HG03342 (cell line): ENCODE measurements at regions not wholly inside any gene's neighbourhood (a gene's known extent, or its start where the extent isn't known, plus 50 kb on each side); places are given as distances from the start of the nearest gene placed in this dataset.

Source experiments
- ATAC-seq: cut with Tn5 transposase; IDR thresholded peaks from one replicate; pipeline ENCODE4 v1.9.1; 2021; ENCODE audit warnings: mild to moderate bottlenecking, moderate library complexity; ENCODE audit not compliant: unreplicated experiment

DNA sequence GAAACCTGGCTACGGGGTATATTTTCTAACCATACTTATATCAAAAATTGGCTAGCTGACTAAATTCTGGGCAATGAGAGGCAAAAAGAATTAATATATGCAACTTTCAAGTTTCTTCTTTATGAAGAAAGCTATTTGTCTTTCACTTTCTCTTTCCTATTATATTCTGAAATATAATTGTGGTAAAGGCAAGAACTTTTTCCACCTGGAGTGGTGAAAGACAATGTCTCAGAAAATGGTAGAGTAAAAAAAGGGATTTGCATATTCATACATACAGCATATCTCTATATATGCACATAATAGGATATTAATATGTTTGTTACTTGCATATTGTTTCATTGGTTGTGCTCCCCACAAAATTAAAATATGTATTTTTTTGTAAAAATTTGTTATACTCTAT, 793.8 kb downstream of the PLA2G4A start:
- ATAC-seq: no peak

DNA sequence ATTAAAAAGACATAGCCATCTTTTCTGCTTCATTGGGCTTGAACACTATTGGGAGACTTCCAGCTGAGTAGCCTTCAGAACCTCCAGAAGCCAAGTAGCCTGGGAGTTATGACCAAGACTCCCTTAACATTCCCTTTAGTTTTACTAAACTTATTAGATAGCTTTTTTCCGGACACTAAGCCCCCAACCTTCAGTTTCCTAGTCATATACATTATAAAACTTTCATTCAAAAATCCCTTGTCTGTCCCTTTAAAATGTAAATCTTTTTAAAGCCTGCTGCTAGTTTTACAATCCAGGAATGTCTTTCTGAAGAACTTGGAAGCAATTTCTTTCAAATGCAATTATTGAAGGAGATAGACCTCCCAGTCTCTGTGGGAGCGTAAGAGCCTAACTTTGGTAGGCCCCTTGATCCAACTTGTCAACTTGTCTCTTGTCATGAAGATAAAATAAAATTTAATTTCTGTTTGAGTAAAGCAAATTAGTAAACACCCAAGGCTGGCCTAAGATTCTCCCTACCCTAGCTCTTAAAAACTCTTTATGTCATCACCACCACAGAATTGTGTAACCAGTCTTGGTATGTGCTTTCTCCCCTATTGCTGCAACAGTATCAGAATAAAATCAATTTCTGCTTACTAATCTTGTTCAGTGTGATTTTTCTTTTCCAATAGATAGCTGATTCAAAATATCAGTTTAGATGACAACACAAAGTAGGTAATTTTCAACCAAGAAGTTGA, 796.2 kb downstream of the PLA2G4A start:
- ATAC-seq: no peak

GRCh38 chr1:187626056-187626455, 797.3 kb downstream of the PLA2G4A start:
- ATAC-seq: no peak

DNA sequence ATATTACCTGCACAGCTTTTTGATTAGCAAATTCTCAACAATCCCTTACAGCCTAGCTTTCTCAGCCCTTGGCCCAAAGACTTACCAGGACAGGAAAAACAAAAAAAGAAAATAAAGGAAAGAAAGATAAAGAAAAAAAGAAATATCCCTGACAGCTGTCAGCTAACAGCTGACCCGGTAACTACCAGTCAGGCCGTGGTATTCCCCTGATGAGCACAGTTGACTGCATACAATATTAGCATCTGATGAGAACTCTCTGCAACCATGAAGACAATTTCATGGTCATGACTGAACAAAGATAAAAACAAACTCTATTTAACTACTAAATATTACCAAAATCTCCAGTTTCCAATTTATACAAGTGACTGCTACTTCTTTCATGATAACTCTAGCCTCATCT, 798.8 kb downstream of the PLA2G4A start:
- ATAC-seq: no peak

DNA sequence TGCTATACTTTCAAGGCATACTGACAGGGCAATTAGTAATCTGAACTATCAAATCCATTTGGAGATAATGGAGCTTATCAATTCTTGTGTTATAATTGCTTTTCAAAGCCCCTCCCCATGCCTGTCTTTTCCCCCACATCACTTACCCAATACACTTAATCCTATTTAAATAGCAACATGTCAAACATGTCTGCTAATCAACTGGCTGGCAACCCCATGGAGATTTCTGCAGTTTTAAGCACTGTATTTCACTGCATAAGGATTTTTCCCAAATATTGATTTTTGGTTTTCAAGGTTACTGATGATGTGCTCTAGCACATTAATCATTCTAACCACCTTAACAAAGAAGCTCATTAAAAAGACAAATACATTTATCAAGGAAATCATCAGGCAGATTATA, 800.3 kb downstream of the PLA2G4A start:
- ATAC-seq: no peak

- ATAC-seq: no peak
These were observed 802.1 kb downstream of the PLA2G4A start for GRCh38 chr1:187630653-187631380.

- ATAC-seq: no peak
These were observed 802.6 kb downstream of the PLA2G4A start for GRCh38 chr1:187631381-187631675.

- ATAC-seq: no peak
These were observed 803.2 kb downstream of the PLA2G4A start for GRCh38 chr1:187631984-187632383.

DNA sequence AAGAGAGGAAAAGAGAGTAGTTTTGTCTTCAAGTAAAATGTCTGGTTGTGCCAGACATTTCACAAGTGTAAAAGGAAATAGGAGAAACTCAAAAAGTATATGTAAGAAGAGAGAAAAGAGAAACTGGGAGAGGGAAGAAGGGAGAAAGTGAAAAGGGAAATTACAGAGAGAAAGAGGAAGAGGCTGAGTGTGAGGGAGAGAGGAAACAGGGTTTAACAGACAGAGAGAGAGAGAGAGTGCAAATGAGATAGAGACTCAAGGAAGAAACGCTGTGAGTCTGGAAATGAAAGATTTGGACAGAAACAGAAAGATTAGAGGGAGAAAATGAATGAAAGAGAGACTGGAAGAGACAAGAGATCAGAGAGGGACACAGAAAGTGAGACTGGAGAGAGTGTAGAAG, 806.2 kb downstream of the PLA2G4A start:
- no peak for ATAC-seq

DNA sequence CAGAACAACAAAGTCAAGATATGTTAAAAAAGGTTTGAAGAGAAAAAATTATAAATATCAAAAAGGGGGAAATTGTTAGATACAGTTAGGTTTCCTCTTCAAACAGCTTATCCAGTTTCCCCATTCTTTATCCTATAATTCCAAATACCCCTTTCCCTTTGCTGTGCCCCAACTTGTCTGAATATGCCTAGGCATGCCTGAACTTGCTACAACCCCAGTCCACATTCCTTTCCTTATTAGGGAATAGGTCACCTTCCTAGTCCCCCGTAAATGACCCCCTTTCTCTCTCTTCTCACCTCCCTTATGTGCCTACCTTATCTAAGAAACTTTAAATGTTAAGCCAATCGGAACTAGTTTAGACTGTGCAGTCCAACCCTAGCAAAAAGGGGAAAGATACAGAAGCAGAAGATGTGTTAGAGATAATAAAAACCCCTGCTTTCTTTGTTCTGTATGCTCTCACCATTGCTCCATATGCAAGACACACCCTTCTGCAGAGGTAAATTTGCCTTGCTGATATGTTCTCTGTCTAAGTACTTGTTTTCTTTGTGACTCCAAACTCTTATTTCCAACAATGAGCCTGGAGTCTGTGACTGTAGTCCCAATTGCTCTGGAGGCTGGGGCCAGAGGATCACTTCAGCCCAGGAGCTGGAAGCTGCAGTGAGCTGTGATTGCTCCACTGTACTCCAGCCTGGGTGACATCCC, 810.1 kb downstream of the PLA2G4A start:
- ATAC-seq: no peak

DNA sequence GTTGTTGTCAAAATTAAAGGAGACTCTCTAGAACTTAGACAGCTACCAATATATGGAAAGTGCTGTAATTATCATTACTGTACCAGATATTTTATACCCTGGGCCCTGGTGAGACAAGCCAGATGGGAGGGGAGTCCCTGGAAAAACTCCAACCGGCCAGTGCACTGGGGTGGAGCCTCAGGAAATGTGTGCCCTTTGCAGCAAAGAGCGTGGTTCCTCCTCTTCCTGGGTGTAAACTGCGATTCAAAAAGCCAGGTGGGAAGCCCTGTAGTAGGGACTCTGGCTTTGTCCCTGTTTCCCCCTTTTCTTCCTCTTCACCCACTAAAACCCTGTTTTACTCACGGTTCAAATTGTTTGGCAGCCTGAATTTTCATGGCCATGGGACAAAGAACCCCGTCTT, 812.3 kb downstream of the PLA2G4A start:
- ATAC-seq: no peak

- no peak for ATAC-seq
These were observed 812.7 kb downstream of the PLA2G4A start for GRCh38 chr1:187641463-187641862.

- no peak for ATAC-seq
These were observed 813.2 kb downstream of the PLA2G4A start for GRCh38 chr1:187641907-187642306.

GRCh38 chr1:187645651-187646050, 816.9 kb downstream of the PLA2G4A start:
- no peak for ATAC-seq

- ATAC-seq: no peak
These were observed 817.9 kb downstream of the PLA2G4A start for GRCh38 chr1:187646536-187647107.

DNA sequence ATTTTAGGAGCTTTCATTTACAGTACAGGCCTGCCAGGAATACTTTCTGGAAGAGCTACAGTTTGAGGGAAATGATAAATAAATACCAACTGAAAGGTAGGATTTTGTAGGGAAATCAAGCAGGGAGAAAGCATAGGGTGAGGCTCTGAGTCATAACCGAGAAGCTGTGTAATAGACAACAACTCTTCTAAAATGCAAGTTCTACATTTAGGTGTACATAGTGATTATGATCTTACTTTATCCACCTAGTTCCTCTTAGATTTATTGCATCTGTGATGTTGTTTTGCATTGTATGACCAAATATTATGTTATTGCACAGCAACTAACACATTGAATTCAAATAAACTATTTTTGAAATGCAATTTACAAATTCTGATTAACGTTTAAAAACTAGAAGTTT, 819.3 kb downstream of the PLA2G4A start:
- ATAC-seq: no peak

- no peak for ATAC-seq
These were observed 825.9 kb downstream of the PLA2G4A start for GRCh38 chr1:187654635-187655034.

DNA sequence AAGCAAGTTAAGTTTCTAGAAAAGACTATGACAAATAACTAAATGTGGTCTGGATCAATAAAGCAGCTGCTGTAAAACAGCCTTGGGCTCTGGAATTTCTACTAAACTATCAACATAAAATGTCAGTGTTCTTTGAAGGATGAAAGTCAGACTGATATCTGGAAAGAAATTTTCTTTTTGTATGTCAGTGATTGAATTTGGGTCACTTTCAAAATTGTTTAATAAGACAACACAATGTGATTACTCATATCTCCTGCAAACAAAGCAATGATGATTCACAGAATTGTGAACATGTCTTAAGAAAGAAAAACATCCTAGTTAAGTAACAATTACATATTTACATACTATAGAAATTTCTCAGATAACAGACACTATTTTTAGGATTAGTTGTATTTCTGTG, 826.4 kb downstream of the PLA2G4A start:
- no peak for ATAC-seq

GRCh38 chr1:187665483-187665882, 836.7 kb downstream of the PLA2G4A start:
- no peak for ATAC-seq

GRCh38 chr1:187680823-187681222, 852.1 kb downstream of the PLA2G4A start:
- no peak for ATAC-seq

DNA sequence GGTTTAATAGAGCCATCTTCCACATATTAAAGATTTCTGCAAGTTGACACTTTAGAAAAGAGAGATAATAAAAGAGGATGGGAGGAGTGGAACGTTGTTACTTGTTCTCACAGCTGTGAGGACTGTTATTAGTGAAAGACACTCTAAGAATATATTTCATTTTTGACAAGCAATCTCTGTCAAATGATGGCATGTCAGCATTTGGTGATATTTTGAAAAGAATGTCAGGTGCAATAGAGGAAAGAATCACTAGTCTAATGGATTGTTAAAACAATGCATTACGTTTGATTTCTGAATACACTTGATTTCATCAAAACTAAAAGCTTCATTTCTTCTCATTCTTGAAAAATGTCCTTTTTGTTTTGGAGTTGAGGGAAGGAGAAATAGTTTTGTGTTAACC, 853.4 kb downstream of the PLA2G4A start:
- ATAC-seq: no peak

DNA sequence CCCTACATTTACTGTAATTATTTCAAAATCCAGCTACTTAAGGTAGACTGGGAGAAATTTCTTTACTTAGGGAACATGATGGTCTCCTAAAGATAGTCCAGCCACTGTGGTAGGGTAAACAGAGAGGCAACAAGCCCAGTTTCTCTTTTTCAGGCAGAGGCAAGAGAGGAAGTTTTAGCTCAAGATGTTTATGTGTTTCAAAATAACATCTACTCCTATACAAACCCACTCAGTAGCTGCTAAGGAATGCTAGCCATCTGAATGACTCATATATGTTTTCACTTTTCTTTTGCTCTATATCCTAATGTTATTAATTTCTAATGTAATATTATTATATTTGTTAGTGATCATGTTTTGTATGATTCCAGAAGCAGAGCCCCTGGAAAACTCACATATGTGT, 856.6 kb downstream of the PLA2G4A start:
- no peak for ATAC-seq
